ENCODE measurements at regions not wholly inside any gene's neighbourhood (a gene's known extent, or its start where the extent isn't known, plus 50 kb on each side); places are given as distances from the start of the nearest gene placed in this dataset.

GRCh38 chr7:131800008-131800407 lies 243.6 kb upstream of the PODXL start:
- no peak for TF ChIP-seq GATA2 (CRISPR knock-in tag; IDR thresholded peaks at IDR 0.05)
- no peak for TF ChIP-seq RXRA (IDR thresholded peaks at IDR 0.05; ENCODE audit: borderline replicate concordance, low read depth)
- TF ChIP-seq CTCF (IDR thresholded peaks at IDR 0.05) = no peak

Data from SK-N-SH (cell line).